ENCODE measurements at regions not wholly inside any gene's neighbourhood (a gene's known extent, or its start where the extent isn't known, plus 50 kb on each side); places are given as distances from the start of the nearest gene placed in this dataset.

DNA sequence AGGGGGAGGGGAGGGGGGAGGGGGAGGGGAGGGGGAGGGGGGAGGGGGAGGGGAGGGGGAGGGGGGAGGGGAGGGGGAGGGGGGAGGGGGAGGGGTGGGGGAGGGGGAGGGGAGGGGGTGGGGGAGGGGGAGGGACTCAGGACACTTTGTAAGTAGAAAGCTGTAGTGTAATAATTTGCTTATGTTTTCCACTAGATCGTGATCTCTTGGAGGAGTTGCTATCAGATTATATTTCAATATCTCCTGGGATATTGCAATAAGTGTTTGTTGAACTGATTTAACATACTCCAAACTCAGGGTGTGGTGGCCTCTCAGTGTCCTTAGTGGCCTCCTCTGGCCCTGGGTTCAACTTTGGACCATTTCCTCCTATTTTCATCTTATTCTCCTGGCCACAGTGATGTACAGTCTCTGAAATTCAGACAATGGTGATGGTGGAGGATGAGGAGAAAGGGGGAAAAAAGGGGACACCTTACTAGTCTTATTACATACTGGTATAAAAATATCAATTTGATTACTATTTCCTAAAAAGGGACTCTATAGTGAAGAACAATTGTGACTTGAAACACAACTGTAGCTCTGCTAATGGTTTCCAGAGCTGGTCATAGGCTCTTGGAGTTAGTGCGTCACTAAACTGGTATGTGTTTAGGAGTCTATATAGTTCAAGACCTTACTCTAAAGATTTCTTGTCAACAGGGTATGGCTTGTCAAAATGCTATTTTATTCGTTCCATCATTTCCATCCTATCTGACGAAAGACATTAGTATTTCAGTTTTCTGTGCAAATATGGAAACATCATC lies 89.6 kb downstream of the DDX1 start:
- Histone ChIP-seq H3K27ac (ENCODE audit: low read depth, low read length) (no peak overlapping the region), H3K9ac (ENCODE audit: low read depth in 1 of 3, low read length in 3 of 3) (no peak overlapping the region), H3K4me1 (ENCODE audit: control insufficient read depth in 3 of 3, insufficient read depth in 3 of 3, low read length in 3 of 3) (no peaks in the 10 kb centered on the region), H3K9me3 (ENCODE audit: control insufficient read depth in 3 of 3, low read length in 3 of 3) (no peaks in the 10 kb centered on the region), H3K4me3 (ENCODE audit: low read length in 3 of 3) (no peak overlapping the region), H3K36me3 (ENCODE audit: control insufficient read depth in 3 of 3, insufficient read depth in 3 of 3, low read length in 3 of 3) (no peaks in the 10 kb centered on the region), H3K27me3 (ENCODE audit: control insufficient read depth in 3 of 3, insufficient read depth in 3 of 3, low read length in 3 of 3) (no peaks in the 10 kb centered on the region)

DNA sequence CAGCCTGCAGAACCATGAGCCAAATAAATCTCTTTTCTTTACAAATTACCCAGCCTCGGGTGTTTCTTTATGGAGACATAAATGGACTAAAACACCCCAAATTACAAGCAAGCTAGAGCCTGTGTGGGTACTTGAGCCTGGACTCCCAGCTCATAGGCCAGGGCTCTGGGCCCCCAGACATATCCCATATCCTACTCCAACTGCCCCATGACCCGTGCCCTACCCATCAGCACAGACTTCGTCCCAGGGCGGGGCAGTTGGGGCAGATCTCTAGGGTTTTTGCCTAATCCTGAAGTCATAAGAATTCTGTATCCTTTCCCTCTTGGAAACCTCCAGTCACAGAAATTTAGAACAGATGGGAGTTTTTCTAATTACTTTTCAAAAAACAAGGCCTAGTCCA lies 90.7 kb downstream of the DDX1 start:
- Histone ChIP-seq H3K9me3 (ENCODE audit: control insufficient read depth in 3 of 3, low read length in 3 of 3) (no peaks in the 10 kb centered on the region), H3K36me3 (ENCODE audit: control insufficient read depth in 3 of 3, insufficient read depth in 3 of 3, low read length in 3 of 3) (no peaks in the 10 kb centered on the region), H3K4me3 (ENCODE audit: low read length in 3 of 3) (no peak overlapping the region), H3K4me1 (ENCODE audit: control insufficient read depth in 3 of 3, insufficient read depth in 3 of 3, low read length in 3 of 3) (no peaks in the 10 kb centered on the region), H3K27ac (ENCODE audit: low read depth, low read length) (no peak overlapping the region), H3K27me3 (ENCODE audit: control insufficient read depth in 3 of 3, insufficient read depth in 3 of 3, low read length in 3 of 3) (no peaks in the 10 kb centered on the region), H3K9ac (ENCODE audit: low read depth in 1 of 3, low read length in 3 of 3) (no peak overlapping the region)

GRCh38 chr2:15684161-15685039 lies 92.7 kb downstream of the DDX1 start:
- Histone ChIP-seq H3K4me1 (ENCODE audit: control insufficient read depth in 3 of 3, insufficient read depth in 3 of 3, low read length in 3 of 3) (no peaks in the 10 kb centered on the region), H3K27ac (ENCODE audit: low read depth, low read length) (no peak overlapping the region), H3K9ac (ENCODE audit: low read depth in 1 of 3, low read length in 3 of 3) (no peak overlapping the region), H3K9me3 (ENCODE audit: control insufficient read depth in 3 of 3, low read length in 3 of 3) (no peaks in the 10 kb centered on the region), H3K27me3 (ENCODE audit: control insufficient read depth in 3 of 3, insufficient read depth in 3 of 3, low read length in 3 of 3) (peaks cover 0 to under 1% (median under 1%) of the 10 kb centered on the region in 3 donors), H3K4me3 (ENCODE audit: low read length in 3 of 3) (no peak overlapping the region), H3K36me3 (ENCODE audit: control insufficient read depth in 3 of 3, insufficient read depth in 3 of 3, low read length in 3 of 3) (no peaks in the 10 kb centered on the region)

- Histone ChIP-seq H3K9me3 (ENCODE audit: control insufficient read depth in 3 of 3, low read length in 3 of 3) (no peaks in the 10 kb centered on the region), H3K4me3 (ENCODE audit: low read length in 3 of 3) (no peak overlapping the region), H3K9ac (ENCODE audit: low read depth in 1 of 3, low read length in 3 of 3) (no peak overlapping the region), H3K4me1 (ENCODE audit: control insufficient read depth in 3 of 3, insufficient read depth in 3 of 3, low read length in 3 of 3) (no peaks in the 10 kb centered on the region), H3K36me3 (ENCODE audit: control insufficient read depth in 3 of 3, insufficient read depth in 3 of 3, low read length in 3 of 3) (no peaks in the 10 kb centered on the region), H3K27me3 (ENCODE audit: control insufficient read depth in 3 of 3, insufficient read depth in 3 of 3, low read length in 3 of 3) (peaks cover 0 to 7% (median 3%) of the 10 kb centered on the region in 3 donors), H3K27ac (ENCODE audit: low read depth, low read length) (no peak overlapping the region)
These were observed 93.5 kb downstream of the DDX1 start for GRCh38 chr2:15685143-15685542.

DNA sequence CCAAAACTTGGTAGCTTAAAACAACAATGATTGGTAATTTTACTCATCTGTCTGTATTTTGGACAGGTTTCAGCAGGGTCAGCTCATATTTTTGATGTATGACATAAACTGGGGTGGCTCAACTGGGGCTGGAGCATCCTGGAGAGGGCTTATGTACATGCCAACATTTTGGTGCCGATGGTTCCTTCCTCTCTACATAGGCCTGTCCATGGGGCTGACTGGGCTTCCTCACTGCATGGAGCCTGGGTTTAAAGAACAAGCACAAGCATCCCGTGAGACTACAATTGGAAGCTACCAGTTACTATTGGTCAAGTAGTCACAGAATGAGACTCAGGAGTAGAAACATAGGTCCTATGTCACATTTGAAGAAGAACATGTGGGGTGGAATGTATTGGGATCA lies 95.0 kb downstream of the DDX1 start:
- H3K36me3 ChIP-seq (ENCODE audit: control insufficient read depth in 3 of 3, insufficient read depth in 3 of 3, low read length in 3 of 3) = no peaks in the 10 kb centered on the region
- H3K27me3 ChIP-seq (ENCODE audit: control insufficient read depth in 3 of 3, insufficient read depth in 3 of 3, low read length in 3 of 3) = peaks cover 0 to 7% (median 3%) of the 10 kb centered on the region in 3 donors
- no peak overlapping the region for H3K4me3 ChIP-seq (ENCODE audit: low read length in 3 of 3)
- H3K4me1 ChIP-seq (ENCODE audit: control insufficient read depth in 3 of 3, insufficient read depth in 3 of 3, low read length in 3 of 3) = no peaks in the 10 kb centered on the region
- no peak overlapping the region for H3K27ac ChIP-seq (ENCODE audit: low read depth, low read length)
- no peak overlapping the region for H3K9ac ChIP-seq (ENCODE audit: low read depth in 1 of 3, low read length in 3 of 3)
- no peaks in the 10 kb centered on the region for H3K9me3 ChIP-seq (ENCODE audit: control insufficient read depth in 3 of 3, low read length in 3 of 3)

DNA sequence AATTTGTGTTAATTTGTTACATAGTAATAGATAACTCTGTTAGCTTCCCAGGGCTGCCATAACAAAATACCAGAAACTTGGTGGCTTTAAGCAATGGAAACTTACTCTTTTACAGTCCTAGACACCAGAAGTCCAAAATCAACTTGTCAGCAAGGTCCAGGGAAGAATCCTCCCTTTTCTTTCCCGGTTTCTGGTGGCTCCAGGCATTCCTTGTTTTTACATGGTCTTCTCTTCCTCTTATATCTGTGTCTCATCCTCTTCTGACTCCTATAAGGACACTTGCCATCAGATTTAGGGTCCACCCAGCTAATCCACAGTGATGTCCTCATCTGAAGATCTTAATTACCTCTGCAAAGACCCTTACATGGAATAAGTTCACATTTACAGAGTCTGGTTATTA lies 95.6 kb downstream of the DDX1 start:
- no peaks in the 10 kb centered on the region for H3K9me3 ChIP-seq (ENCODE audit: control insufficient read depth in 3 of 3, low read length in 3 of 3)
- H3K4me1 ChIP-seq (ENCODE audit: control insufficient read depth in 3 of 3, insufficient read depth in 3 of 3, low read length in 3 of 3) = no peaks in the 10 kb centered on the region
- no peak overlapping the region for H3K27ac ChIP-seq (ENCODE audit: low read depth, low read length)
- H3K9ac ChIP-seq (ENCODE audit: low read depth in 1 of 3, low read length in 3 of 3) = no peak overlapping the region
- no peak overlapping the region for H3K4me3 ChIP-seq (ENCODE audit: low read length in 3 of 3)
- no peaks in the 10 kb centered on the region for H3K36me3 ChIP-seq (ENCODE audit: control insufficient read depth in 3 of 3, insufficient read depth in 3 of 3, low read length in 3 of 3)
- H3K27me3 ChIP-seq (ENCODE audit: control insufficient read depth in 3 of 3, insufficient read depth in 3 of 3, low read length in 3 of 3) = peaks cover 0 to 8% (median 3%) of the 10 kb centered on the region in 3 donors

DNA sequence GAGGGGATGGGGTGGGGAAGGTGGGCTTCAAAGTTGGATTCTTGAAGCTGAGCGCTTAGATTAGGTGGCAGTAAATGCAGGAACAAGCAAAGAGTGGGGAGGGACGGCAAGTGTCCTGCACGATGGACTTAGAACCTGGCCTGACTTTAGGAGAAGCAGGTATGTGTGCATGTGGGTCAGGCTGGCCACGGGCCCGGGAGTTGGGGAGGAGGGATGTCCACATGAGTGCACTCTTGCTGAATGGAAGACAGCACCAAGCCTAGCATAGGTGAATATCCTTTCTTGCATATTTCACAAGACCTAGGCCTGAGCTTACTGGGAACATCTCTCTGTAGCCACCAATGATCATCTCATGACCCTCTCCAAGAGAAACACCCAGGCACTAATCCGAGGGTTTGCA lies 96.1 kb downstream of the DDX1 start:
- peaks cover 0 to 9% (median 3%) of the 10 kb centered on the region in 3 donors for H3K27me3 ChIP-seq (ENCODE audit: control insufficient read depth in 3 of 3, insufficient read depth in 3 of 3, low read length in 3 of 3)

DNA sequence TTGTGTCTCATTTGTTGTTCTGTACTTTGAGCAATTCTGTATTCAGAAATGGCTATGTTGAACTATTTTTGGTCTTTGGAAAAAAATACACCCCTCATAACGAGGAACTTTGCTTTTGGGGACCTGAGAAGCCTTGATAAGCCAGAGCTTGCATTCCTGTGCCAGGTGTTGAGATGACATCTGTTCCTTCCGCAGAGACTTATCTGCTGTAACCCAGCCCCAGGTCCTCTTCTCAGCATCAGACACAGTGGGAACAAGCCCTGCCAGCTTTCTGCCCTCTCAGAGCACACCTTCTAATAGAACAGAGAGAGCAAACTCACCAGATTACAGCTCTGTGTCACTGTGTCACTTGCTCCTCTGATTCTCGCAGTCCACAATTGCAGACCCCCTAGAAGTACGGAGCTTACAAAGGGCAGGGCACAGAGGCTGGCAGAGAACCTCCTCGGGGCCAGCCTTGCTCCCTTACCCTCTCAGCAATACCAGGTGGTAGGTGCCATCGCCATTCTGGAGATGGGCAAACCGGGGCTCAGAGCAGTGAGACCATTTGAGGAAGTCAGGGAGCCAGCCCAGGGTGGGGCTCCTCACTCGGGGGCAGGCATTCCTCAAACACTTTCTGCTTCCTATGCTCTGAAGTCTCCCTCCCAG lies 97.4 kb downstream of the DDX1 start:
- Histone ChIP-seq H3K36me3 (ENCODE audit: control insufficient read depth in 3 of 3, insufficient read depth in 3 of 3, low read length in 3 of 3) (no peaks in the 10 kb centered on the region), H3K9me3 (ENCODE audit: control insufficient read depth in 3 of 3, low read length in 3 of 3) (no peaks in the 10 kb centered on the region), H3K4me3 (ENCODE audit: low read length in 3 of 3) (no peak overlapping the region), H3K9ac (ENCODE audit: low read depth in 1 of 3, low read length in 3 of 3) (no peak overlapping the region), H3K27me3 (ENCODE audit: control insufficient read depth in 3 of 3, insufficient read depth in 3 of 3, low read length in 3 of 3) (peaks cover 0 to 9% (median 3%) of the 10 kb centered on the region in 3 donors), H3K4me1 (ENCODE audit: control insufficient read depth in 3 of 3, insufficient read depth in 3 of 3, low read length in 3 of 3) (no peaks in the 10 kb centered on the region), H3K27ac (ENCODE audit: low read depth, low read length) (no peak overlapping the region)

More for the DNA sequence above, 96.1 kb downstream of the DDX1 start:
- Histone ChIP-seq H3K4me3 (ENCODE audit: low read length in 3 of 3) (no peak overlapping the region), H3K9ac (ENCODE audit: low read depth in 1 of 3, low read length in 3 of 3) (no peak overlapping the region), H3K9me3 (ENCODE audit: control insufficient read depth in 3 of 3, low read length in 3 of 3) (no peaks in the 10 kb centered on the region), H3K36me3 (ENCODE audit: control insufficient read depth in 3 of 3, insufficient read depth in 3 of 3, low read length in 3 of 3) (no peaks in the 10 kb centered on the region), H3K27ac (ENCODE audit: low read depth, low read length) (no peak overlapping the region), H3K4me1 (ENCODE audit: control insufficient read depth in 3 of 3, insufficient read depth in 3 of 3, low read length in 3 of 3) (no peaks in the 10 kb centered on the region)

- H3K27me3 ChIP-seq (ENCODE audit: control insufficient read depth in 3 of 3, insufficient read depth in 3 of 3, low read length in 3 of 3) = peaks cover 0 to 9% (median 3%) of the 10 kb centered on the region in 3 donors
- H3K27ac ChIP-seq (ENCODE audit: low read depth, low read length) = no peak overlapping the region
- H3K9me3 ChIP-seq (ENCODE audit: control insufficient read depth in 3 of 3, low read length in 3 of 3) = no peaks in the 10 kb centered on the region
- no peak overlapping the region for H3K4me3 ChIP-seq (ENCODE audit: low read length in 3 of 3)
- H3K36me3 ChIP-seq (ENCODE audit: control insufficient read depth in 3 of 3, insufficient read depth in 3 of 3, low read length in 3 of 3) = no peaks in the 10 kb centered on the region
- no peaks in the 10 kb centered on the region for H3K4me1 ChIP-seq (ENCODE audit: control insufficient read depth in 3 of 3, insufficient read depth in 3 of 3, low read length in 3 of 3)
- H3K9ac ChIP-seq (ENCODE audit: low read depth in 1 of 3, low read length in 3 of 3) = no peak overlapping the region
These were observed 98.0 kb downstream of the DDX1 start for GRCh38 chr2:15689654-15690053.
